GM18508 (cell line): ENCODE measurements at regions not wholly inside any gene's neighbourhood (a gene's known extent, or its start where the extent isn't known, plus 50 kb on each side); places are given as distances from the start of the nearest gene placed in this dataset.
"Not testable (repeated sequence)": the region's sequence is repeated elsewhere in the genome, so short reads cannot be mapped to it uniquely, and the experiment has no call there.

Source experiments
- ATAC-seq: cut with Tn5 transposase; IDR thresholded peaks from one replicate; pipeline ENCODE4 v1.9.1; 2021; ENCODE audit warnings: moderate number of reproducible peaks; ENCODE audit not compliant: insufficient read depth, unreplicated experiment

DNA sequence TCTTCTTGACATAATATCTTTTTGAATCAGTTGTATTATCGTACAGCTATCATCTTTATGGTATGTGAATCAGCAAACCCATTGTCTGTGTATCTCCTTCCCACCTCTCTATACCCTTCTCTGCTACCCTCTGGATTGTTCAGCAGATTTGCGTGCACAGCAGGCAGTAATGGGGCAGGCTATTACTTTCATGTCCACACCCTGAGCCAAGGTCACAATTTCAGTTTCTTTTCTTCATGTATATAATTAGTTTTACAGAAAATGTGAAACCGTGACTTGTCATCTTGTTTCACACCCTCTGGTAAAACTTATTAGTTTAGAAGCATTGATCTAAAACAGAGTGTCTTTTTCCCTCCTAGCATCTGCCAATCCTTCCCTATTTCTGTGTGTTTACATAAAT is 770.4 kb upstream of the SEMA6D start:
- no peak for ATAC-seq

DNA sequence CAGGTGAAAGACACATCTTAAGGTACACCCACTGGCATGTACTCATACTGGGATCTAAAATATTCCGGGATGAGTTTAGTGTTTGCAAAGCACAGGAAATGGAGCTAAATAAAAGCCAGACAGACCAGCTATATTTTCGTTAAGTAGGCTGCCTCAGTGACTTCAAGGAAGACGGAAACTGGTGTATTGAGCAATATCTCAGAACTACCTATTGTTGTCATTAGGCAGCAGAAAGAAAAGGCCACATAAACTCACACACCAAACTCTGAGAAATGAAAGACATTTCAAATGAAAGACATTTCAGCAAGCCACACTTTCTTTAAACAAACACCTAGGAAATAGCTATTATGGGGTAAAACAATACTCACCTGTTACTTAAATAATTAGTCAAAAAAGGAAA is 761.7 kb upstream of the SEMA6D start:
- no peak for ATAC-seq

DNA sequence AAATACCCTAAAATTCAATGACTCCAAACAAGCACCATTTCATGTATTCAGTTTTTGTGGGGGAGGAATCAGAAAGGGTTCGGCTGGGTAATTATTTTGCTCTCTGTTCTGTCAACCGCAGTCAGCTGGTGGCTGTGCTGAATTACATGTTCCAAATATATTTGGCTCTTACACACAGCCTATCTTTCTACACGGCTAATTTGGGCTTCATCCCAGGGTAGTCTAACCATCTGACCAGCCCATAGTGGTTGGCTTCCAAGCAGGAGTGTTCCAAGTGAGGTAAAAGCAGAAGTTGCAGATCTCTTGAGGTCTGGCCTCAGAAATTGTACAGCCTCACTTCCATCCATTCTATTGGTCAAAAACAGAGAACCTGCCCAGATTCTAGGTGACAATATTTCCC is 760.8 kb upstream of the SEMA6D start:
- no peak for ATAC-seq

DNA sequence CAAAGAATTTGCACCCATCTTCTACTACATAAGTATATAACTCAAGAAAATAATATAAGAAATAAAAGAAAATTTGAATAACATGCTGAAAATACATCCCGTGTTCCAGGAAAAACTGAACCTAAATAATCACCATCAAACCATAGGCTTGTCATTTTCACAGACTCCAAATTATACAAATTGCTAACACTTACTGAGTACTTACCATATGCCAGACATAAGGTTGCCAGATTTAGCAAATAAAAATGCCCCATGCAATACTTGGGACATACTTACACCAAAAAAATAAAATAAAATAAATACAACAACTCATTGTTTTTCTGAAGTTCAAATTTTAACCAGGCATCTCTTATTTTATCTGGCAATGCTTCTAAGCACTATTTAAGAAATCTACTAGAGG is 760.4 kb upstream of the SEMA6D start:
- no peak for ATAC-seq

DNA sequence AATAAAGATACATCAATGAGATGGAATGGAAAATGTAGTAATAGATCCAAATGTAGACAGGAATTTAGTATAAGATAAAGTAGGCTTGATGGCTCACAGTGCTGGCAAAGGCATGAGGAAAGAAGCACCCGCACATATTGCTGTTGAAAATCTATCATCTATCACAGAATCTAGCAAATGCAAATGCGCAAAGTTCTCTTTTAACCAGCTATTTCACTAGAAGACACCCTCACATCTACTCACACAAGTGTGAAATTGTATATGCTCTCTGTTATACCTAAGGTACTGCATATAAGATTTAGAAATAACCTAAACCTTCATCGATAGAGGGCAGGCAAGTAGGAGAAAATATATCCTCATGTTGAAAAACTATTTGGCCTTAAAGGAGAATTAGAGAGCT is 756.7 kb upstream of the SEMA6D start:
- no peak for ATAC-seq

DNA sequence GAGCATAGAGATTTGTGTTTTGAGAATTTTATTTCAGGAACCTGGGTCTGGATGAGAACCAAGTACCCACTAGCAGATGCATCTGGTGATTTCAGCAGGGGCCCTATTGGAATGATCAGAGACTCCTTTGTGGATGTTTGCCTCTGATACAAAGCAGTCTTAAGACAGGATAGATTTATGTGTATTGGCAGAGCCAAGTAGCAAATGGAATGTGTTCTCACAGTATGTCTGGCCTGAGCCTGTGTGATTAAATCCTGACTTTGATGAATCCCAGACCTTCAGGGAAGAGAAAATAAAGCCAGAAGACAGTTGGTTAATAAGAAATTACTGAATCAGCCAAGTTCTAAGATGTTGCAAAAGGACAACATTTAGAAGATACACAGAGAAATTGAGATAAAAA is 755.5 kb upstream of the SEMA6D start:
- no peak for ATAC-seq

DNA sequence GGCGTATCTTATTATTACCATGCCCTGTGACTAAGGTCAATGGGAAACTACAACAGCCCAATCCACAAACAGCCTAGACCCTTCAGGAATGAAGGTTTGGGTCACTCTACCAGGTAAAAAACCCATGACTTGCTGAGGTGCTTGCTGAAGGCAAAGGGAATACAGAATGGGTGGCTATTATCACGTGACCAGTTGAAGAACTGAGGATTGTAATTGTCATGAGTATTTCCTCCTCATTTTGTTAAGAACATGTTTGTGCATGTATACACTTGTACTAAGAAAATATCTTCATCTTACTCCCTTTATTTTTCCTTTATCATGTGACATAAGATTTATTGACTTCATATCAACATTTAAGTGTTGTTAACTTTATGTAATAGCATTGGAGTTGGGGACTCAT is 729.2 kb upstream of the SEMA6D start:
- ATAC-seq, result not testable (repeated sequence)

DNA sequence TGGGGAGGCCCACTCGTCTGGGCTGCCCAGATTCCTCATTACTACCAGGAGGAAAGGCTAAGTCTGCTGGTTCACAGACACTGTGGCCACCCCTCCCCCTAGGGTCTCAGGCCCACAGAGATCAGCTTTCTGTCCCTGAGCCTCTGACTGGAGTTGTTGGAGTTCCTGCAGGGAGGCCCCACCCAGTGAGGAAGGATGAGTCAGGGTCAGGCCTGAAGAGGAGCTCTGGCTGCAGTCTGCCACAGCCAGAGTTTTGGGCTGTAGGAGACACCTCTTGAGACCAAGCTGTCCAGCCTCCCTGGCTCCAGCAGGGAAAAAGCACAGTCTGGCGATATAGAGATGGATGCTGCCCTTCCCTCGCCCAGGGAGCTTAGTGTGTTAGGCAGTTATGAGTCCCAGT is 720.9 kb upstream of the SEMA6D start:
- no peak for ATAC-seq

DNA sequence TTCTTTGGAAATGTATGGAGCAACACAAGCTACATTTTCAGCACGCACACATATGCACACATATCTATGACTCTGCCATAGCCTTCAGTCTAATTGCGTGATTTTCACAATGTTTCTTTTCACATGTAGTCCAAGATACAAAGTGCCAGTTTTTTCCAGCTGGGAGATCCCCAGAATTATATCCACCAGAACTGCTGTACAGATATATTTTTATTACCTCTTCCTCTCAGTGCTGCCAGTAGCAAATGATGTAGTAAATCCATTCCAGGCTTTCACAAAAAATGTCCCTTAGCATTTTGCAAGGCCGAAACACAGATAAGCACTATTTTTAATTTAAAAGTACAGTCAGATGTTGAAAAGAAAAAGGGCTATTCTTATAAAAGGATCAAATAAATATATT is 719.8 kb upstream of the SEMA6D start:
- ATAC-seq, result no peak

DNA sequence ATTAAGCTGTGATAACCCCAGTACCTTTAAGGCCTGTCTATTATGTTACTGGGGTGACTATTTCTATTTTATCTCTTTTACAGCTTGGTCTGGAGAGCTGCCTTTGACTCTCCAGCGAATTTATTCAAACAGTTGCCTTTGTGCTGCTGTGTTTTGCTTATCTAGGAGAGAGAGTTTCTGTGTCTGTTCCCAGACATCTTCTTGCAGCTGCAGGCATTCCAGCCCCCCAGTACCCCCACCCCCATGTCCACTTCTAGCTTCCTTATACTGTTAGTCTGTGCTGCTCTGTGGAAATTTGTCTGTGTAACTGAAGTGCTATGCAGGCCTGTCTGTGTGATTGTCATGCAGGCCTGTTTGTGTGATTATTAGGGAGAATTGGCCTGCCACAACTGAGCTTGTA is 713.7 kb upstream of the SEMA6D start:
- ATAC-seq, result no peak

DNA sequence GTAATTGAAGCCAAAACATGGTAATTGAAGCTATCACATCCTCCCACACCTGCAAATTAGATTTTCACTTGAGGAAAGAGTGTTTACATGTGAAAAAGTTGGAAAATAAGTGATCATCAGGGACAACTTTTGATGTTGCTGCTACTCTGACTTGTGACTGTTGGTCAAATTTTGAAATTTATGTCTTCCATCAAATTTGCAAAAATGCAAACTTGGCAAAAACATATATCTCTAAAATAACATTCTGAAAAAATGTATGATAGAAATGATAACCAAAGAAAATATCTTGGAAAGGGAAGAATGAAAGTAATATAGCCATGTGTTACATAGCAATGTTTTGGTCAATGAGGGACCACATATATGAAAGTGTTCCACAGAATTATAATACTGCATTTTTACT is 703.9 kb upstream of the SEMA6D start:
- ATAC-seq, result no peak

DNA sequence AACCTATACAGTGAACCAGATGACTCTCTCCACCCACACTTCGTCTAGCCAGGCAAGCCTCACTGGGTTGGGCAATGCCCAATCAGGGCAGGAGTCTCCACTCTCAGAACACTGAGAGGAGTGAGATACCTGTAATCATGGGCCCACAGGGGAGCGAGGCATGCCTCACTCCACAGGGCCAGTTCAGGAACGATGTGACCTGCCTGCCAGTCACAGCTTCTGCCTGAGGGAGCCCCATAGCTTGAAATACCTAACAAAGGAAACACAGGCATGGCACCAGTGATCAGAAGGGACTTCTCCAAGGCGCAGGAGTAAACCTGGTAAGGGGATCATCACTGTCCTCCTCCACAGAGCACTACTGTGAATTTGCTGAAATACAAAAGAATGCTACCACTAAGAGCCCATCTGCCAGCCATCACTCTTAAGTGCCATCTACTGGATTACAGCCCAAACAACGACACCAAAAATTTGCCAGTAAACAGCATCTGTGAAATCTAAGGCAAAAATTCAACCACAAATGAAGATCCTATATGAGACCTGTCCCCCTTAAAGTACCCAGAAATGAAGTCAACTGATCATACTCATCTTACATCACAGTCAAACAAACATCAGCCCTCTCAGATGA is 689.9 kb upstream of the SEMA6D start:
- ATAC-seq, result no peak

DNA sequence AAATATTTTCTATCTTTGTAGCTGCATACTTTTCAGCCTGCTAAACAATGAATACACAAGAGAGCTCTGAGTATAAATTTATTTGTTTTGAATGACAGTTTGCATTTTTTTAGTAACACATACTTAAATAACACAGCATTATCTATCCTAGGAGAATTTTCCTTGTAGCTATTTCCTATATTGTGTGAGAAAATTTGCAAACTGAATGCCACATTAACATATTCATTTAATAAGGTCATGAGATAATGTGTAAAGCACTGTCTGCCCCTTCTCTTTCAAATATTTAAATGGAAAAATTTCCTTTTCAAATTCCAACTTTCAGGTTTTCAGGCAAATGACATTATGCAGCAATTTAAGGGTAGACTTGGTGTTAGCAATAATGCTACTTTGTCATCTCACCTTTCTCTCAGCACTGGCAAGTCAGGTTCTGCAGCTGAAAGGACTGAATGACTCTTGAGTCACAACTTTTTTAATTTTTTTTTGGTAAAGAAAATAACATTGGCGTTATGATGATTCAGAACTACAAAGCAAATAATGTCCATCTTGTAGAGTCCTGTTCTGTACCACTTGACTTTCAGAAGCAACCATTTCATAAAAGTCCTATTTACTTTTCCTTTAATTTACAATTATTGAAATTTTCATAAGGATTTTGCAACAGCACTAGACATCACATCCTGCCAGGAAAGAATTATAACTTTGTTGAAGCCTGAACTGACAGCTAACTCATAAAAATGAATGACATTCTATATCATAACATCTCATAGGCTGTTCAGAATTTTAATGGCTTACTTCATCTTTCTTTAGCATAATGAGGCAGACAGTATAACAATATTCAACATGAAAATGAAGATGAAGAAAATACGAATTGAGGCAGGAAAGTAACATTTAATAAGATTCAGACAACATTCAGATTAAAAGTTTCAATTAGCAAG is 681.6 kb upstream of the SEMA6D start:
- ATAC-seq, result no peak

DNA sequence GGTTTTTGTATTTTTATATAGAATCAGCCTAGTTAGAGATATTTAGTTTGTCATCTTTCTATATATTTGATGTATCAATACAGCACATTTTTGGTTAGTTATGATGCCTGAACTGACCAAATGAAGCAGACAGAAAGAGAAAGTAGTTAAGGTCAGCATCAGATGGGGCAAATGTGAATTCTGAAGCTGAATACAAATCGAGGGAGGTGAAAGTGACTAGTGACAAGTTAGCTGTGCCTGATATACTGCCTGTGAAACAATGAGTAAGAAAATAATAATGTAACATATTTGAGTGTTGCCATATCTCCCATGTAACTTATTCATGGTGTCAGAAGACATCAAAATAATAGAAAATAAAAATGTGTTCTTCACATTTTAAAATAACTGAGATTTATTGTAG is 680.3 kb upstream of the SEMA6D start:
- no peak for ATAC-seq

DNA sequence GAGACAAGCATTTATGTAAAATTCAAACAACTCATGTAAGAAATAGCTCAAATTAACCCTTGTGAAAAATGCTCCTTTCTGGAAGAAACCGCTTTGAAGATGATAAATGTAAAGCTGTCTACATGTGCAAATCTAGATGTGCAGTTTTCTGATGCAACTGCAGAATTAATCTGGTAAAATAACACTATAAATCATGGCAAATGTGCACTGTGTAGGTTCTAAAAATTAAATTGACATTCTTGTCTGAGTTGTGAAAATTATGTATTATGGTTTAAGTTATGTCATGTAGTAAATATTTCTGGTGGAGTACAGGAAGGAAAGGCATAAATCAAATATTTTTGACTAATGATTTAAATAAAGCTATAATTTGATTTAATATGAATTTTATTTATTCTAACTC is 678.1 kb upstream of the SEMA6D start:
- no peak for ATAC-seq

DNA sequence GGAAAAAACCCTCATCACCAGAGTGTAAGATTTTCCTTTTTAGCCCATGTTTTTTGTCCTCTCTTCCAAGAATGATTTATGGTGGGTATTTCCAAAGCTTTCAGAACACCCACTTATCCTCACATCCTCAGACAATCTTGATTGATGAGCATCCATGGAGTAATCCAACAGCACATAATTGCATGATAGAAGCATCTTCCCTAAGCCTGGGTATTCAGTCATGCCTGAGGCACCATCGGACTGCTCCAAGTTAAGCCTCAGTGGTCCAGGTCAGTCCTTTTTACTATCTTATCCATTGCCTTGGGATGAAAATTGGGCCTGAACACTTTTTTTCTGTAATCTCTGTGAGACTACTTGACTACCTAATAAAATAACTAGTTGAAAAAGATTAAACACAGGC is 676.0 kb upstream of the SEMA6D start:
- no peak for ATAC-seq

DNA sequence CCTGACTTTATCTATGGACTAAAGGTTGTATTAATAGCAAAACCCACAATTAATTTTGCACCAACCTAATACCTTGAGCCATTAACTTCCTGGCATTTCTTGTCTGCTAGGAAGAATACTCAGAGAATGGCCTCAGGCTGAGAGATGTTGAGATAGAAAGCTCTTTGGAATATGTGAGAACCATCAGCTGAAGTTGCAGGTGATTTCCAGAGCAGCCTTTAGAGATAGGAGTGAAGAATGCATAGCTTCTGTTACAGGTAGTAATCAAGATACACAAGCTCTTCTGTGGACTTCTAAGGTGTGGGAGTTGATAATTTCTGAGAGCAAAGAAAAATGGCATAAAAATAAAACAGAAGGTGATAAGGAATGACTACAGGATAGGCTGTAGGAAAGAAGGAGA is 669.3 kb upstream of the SEMA6D start:
- ATAC-seq, result not testable (repeated sequence)

DNA sequence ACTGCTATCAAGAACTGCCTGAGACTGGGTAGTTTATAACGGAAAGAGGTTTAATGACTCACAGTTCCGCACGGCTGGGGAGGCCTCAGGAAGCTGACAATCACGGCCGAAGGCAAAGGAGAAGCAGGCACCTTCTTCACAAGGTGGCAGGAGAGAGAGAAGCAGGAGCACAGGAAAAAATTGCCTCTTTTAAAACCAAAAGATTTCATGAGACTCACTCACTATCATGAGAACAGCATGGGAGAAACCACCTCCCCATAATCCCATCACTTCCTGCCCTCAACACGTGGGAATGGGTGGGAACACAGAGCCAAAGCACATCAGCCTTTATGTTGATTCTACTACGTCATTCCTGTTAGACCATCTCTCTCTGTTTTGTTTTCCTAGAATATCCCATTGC is 650.9 kb upstream of the SEMA6D start:
- no peak for ATAC-seq

DNA sequence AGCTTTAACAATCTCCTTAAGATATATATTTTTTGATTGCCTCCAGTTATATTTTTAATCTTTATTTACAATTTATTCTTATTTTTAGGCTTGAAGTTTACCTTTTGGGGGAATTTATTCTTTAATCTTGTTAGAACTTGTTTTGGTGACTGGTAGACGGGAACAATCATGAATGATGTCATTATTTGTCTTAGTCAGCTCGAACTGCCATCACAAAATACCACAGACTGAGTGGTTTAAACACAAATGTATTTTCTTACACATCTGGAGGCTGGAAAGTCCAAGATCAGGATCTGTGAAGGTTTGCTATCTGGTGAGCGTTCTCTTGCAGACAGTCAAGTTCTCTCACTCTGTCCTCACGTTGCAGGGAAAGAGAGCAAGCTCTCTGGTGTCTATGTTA is 639.5 kb upstream of the SEMA6D start:
- ATAC-seq, result not testable (repeated sequence)

DNA sequence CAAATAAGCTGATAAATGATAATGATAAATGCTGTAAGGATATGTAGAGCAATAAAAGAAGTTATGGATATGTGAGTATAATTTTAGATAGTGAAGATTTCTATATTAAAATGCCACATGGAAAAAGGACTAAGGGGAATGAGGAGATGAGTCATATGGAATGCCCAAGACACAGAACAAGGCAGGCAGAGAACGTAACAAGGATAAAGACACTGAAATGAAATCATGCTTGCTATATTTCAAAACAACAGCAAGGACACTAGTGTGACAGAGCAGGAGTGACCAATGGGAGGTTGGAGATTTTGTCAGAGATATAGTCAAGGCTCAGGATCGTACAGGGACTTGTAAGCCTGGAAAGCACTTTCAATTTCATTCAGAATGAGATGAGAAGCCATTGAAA is 621.5 kb upstream of the SEMA6D start:
- ATAC-seq, result no peak

DNA sequence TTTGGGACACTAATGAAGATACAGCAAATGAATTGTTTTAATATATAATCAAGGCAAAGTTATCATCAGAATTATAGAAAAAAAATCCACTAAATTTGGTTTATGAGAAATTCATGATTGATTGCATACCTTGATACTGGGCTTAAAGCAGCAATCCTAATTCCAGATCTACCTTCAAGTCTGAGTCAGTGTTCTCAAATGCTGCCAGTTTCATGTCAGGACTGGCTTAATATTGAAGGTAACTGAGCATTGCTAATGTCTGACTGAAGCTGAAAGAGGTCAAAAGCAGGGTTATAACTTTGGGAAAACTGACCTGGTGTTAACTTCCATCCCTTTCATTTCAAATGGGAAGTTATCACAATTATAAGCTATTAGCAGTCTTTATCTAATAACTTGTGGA is 618.8 kb upstream of the SEMA6D start:
- not testable (repeated sequence) for ATAC-seq

DNA sequence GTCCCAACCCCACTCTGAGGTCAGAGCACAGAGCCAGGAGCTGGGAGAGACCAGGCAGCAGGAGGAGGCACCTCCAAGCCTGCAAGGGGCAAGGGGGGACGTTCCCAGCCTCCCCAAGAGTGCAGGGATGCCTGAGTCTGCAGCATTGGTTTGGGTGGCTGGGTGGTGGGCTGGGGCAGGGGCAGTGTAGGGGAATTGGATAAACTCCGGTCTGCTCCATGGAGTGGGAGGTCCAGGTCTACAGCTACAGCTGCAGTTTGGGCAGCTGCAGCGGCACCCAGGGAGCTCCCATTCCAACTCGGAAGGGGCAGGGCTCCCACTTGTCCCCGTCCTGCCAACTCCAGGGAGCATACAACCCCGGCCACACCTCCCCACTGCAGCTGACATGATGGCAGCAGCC is 617.5 kb upstream of the SEMA6D start:
- not testable (repeated sequence) for ATAC-seq
